Esophagus squamous epithelium (tissue), 4 donors: ENCODE measurements at regions not wholly inside any gene's neighbourhood (a gene's known extent, or its start where the extent isn't known, plus 50 kb on each side); places are given as distances from the start of the nearest gene placed in this dataset.

ENCODE experiments used
- POLR2A ChIP-seq, 4 donors: fragments of 450-650 bp; IDR thresholded peaks; one replicate each; pipeline ENCODE4 v1.6.1; 2017; ENCODE audit warnings: antibody characterized with exemption in 4 of 4, mild to moderate bottlenecking in 4 of 4, moderate library complexity in 3 of 4
- TF ChIP-seq, protein P1 (sequence below), 6 experiments: fragments of 450-650 bp in 4 of 6; fragments of 200-600 bp in 2 of 6; sonication (generic) in 2 of 6; IDR thresholded peaks; one replicate each; pipeline ENCODE4 v1.5.1; 2016 to 2019; ENCODE audit warnings: antibody characterized with exemption in 6 of 6, mild to moderate bottlenecking in 4 of 6, moderate library complexity in 4 of 6

DNA sequence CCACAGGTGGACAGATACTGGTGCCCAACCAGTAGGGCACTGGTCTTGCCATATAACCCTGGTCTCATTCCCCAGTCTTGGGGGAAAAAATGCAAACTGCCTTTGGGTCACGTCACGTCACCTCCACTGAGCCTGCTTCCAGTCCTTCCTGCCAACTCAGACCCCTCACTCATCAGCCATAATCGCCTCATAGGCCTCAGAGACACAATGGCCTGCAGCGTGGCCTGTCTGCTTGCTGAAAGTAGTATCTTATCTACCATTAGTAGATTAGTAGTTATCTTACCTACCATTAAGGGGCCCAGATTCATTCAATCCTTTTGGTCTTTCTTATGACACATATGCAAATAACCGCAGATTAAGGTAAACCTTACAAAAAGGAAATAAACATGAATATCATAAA lies 93.8 kb downstream of the FAM174B start:
- TF ChIP-seq, protein P1, sequence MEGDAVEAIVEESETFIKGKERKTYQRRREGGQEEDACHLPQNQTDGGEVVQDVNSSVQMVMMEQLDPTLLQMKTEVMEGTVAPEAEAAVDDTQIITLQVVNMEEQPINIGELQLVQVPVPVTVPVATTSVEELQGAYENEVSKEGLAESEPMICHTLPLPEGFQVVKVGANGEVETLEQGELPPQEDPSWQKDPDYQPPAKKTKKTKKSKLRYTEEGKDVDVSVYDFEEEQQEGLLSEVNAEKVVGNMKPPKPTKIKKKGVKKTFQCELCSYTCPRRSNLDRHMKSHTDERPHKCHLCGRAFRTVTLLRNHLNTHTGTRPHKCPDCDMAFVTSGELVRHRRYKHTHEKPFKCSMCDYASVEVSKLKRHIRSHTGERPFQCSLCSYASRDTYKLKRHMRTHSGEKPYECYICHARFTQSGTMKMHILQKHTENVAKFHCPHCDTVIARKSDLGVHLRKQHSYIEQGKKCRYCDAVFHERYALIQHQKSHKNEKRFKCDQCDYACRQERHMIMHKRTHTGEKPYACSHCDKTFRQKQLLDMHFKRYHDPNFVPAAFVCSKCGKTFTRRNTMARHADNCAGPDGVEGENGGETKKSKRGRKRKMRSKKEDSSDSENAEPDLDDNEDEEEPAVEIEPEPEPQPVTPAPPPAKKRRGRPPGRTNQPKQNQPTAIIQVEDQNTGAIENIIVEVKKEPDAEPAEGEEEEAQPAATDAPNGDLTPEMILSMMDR (IDR thresholded peaks at IDR 0.05) = no peak
- no peak for TF ChIP-seq POLR2A (IDR thresholded peaks at IDR 0.05)
